ENCODE measurements at regions not wholly inside any gene's neighbourhood (a gene's known extent, or its start where the extent isn't known, plus 50 kb on each side); places are given as distances from the start of the nearest gene placed in this dataset.

DNA sequence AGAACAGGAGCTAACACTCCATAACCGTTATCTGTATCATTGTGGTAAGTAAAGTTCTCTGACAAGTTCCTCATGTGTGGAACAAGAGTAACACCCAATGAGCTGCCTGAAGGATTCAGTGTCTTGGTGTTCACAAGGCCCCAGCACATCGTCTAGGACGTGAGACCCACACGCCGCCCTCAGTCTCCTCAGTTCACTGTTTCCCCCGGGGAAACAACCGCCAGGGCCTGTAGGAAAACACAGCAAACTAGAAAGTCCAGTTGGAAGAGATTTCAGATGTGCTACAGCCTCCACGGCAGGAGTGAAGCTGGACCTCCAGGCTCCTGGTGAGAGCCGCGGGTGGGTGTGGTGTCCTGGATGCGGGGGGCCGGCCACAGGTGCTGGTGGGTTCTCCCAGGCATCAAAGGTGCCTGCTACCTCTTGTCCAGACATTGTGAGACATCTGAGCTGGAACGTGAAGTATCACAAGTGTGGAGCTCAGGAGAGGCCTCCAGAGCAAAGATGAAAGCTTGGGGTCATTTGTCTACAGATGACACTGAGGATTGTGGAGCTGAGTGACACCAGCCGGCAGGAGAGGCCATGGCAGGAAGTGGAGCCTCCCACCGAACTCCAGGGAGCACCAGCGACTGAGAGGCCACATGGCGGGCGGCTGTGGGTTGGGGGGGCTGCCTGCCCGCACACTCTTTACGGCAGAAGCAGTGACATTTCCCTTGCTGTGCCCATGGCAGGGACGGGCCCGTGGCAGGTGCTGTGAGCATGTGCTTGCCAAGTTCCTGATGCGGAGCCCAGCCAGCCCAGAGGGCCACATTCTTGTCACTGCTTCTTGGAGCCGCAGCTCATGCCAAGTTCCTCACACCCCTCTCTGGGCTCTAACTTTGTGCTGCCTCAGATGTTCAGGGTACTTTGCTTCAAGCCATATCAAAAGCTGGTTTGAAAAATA, 131.2 kb downstream of the TMEM18 start:
- Histone ChIP-seq H3K4me3 (no peak overlapping the region), H3K4me1 (no peaks in the 10 kb centered on the region), H3K9me3 (replicated peaks) (peaks cover 5% of the 10 kb centered on the region), H3K27ac (replicated peaks) (no peak overlapping the region), H3K36me3 (no peaks in the 10 kb centered on the region), H3K27me3 (ENCODE audit: low read depth) (peaks cover 59% of the 10 kb centered on the region)
- TF ChIP-seq, protein P1, sequence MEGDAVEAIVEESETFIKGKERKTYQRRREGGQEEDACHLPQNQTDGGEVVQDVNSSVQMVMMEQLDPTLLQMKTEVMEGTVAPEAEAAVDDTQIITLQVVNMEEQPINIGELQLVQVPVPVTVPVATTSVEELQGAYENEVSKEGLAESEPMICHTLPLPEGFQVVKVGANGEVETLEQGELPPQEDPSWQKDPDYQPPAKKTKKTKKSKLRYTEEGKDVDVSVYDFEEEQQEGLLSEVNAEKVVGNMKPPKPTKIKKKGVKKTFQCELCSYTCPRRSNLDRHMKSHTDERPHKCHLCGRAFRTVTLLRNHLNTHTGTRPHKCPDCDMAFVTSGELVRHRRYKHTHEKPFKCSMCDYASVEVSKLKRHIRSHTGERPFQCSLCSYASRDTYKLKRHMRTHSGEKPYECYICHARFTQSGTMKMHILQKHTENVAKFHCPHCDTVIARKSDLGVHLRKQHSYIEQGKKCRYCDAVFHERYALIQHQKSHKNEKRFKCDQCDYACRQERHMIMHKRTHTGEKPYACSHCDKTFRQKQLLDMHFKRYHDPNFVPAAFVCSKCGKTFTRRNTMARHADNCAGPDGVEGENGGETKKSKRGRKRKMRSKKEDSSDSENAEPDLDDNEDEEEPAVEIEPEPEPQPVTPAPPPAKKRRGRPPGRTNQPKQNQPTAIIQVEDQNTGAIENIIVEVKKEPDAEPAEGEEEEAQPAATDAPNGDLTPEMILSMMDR (IDR thresholded peaks at IDR 0.05; ENCODE audit: borderline replicate concordance), result no peak
- no peak for DNase-seq
- intact Hi-C loops (cut with micrococcal nuclease), result no loop called here

DNA sequence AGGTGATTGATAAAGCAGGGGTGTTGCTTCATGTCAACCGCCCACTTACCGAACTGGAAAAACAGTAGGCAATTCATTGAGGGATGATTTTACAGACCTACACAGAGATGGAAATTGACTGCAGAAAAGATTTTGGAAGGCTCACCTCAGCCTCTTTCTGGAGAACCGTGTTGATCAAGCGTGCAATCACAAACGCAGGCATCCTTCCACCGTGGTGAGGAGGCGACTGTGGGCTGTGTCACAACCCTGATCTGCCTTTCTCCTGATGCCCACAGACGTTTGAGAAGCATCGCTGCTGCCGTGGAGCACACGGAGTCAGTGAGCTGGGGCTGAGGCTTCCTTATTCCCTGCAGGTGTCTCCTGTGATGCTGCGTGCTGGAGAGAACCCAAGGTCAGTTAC, 132.0 kb downstream of the TMEM18 start:
- Histone ChIP-seq H3K27ac (replicated peaks) (no peak overlapping the region), H3K27me3 (ENCODE audit: low read depth) (peaks cover 53% of the 10 kb centered on the region), H3K36me3 (no peaks in the 10 kb centered on the region), H3K4me1 (no peaks in the 10 kb centered on the region), H3K9me3 (replicated peaks) (peaks cover 12% of the 10 kb centered on the region), H3K4me3 (no peak overlapping the region)
- TF ChIP-seq, protein P1 (IDR thresholded peaks at IDR 0.05; ENCODE audit: borderline replicate concordance), result no peak
- intact Hi-C loops (cut with micrococcal nuclease), result no loop called here
- no peak for DNase-seq

DNA sequence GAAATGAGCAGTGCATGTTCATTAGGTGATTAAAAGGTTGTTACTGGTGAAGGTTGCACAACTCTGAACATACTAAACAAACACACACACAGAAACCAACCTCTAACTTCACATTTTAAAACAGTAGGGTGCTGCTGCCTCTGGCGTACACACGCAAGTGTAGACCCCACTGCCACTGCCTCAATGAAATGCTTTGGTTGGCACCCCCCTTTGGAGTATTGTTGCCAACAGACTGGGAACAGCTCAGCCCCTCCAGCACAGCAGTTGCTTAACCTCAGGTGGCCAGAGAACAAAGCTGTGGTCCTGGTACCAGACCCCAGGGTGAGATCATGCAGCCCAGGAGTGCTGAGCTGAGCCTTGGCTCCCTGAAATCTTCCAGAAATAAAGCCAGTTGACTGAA, 138.6 kb downstream of the TMEM18 start:
- Histone ChIP-seq H3K27me3 (ENCODE audit: low read depth) (peaks cover 6% of the 10 kb centered on the region), H3K9me3 (replicated peaks) (peaks cover 66% of the 10 kb centered on the region), H3K27ac (replicated peaks) (no peak overlapping the region), H3K36me3 (no peaks in the 10 kb centered on the region), H3K4me3 (no peak overlapping the region), H3K4me1 (no peaks in the 10 kb centered on the region)
- intact Hi-C loops (cut with micrococcal nuclease), result no loop called here
- DNase-seq, result no peak
- TF ChIP-seq, protein P1 (IDR thresholded peaks at IDR 0.05; ENCODE audit: borderline replicate concordance), result no peak

DNA sequence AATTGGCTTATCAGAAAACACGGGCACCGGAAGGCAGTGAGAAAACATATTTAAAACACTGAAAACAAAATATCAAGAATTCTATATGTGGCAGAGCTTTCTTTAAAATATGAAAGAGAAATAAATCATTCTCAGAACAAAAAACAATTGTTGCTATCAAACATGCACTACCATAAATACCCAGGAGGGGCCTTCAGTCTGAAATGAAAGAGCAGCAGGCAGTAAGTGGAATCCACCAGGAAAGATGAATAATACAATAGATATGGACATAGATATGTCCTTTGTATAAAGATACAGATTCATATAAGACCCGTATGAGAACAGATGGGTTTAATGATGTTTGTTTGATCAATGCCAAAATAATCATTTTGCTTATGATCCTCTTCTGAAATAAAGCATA, 142.0 kb downstream of the TMEM18 start:
- H3K4me1 ChIP-seq, result no peaks in the 10 kb centered on the region
- H3K4me3 ChIP-seq, result no peak overlapping the region
- TF ChIP-seq, protein P1 (IDR thresholded peaks at IDR 0.05; ENCODE audit: borderline replicate concordance), result no peak
- H3K9me3 ChIP-seq (replicated peaks), result peaks cover 88% of the 10 kb centered on the region
- no peaks in the 10 kb centered on the region for H3K36me3 ChIP-seq
- intact Hi-C loops (cut with micrococcal nuclease), result no loop called here
- no peak for DNase-seq
- no peak overlapping the region for H3K27ac ChIP-seq (replicated peaks)
- peaks cover 6% of the 10 kb centered on the region for H3K27me3 ChIP-seq (ENCODE audit: low read depth)

DNA sequence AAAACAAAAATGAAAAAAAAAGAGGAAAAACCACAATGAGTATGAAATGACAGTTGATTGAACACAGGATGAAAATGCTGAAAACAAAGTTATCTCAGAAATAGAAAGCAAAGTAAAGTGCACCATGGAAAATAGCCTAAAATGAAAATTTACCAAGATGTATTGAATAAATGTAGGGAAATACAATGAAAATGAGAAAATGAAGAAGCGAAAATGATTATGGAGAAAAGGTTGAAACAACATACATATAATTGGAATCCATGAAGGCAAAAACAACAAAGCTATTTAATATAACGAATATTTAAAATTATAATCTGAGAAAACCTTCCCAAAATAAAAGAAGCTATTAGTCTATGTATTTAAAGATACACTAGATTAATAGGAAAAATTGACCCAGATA, 147.4 kb downstream of the TMEM18 start:
- Histone ChIP-seq H3K36me3 (no peaks in the 10 kb centered on the region), H3K27me3 (ENCODE audit: low read depth) (peaks cover 11% of the 10 kb centered on the region), H3K4me3 (no peak overlapping the region), H3K9me3 (replicated peaks) (peaks cover 65% of the 10 kb centered on the region), H3K4me1 (no peaks in the 10 kb centered on the region), H3K27ac (replicated peaks) (no peak overlapping the region)
- DNase-seq, result no peak
- TF ChIP-seq, protein P1 (IDR thresholded peaks at IDR 0.05; ENCODE audit: borderline replicate concordance), result no peak
- intact Hi-C loops (cut with micrococcal nuclease), result no loop called here

Data from left ventricle myocardium inferior (tissue), 1 donor.